Mesenchymal stem cell (in vitro differentiated cells and primary cell): ENCODE measurements at regions not wholly inside any gene's neighbourhood (a gene's known extent, or its start where the extent isn't known, plus 50 kb on each side); places are given as distances from the start of the nearest gene placed in this dataset.

Source experiments
- DNase-seq: peaks from one replicate; pipeline ENCODE4 v3.0.0-alpha.2; 2013
- H2AFZ ChIP-seq: one replicate; pipeline ENCODE4 v1.6.1; 2013; ENCODE audit warnings: low read depth, mild to moderate bottlenecking, control low read depth, inconsistent platforms, low read length, moderate library complexity
- H2AK5ac ChIP-seq: 2 replicates; pipeline ENCODE4 v1.6.1; 2013; ENCODE audit warnings: low read length, moderate library complexity, mild to moderate bottlenecking, inconsistent platforms; ENCODE audit not compliant: severe bottlenecking
- H2BK120ac ChIP-seq: one replicate; pipeline ENCODE4 v1.6.1; 2013; ENCODE audit warnings: low read depth, mild to moderate bottlenecking, inconsistent platforms, low read length, moderate library complexity
- H2BK12ac ChIP-seq, 2 experiments: one replicate each; pipeline ENCODE4 v1.6.1; 2013; ENCODE audit warnings: inconsistent platforms in 2 of 2, low read length in 2 of 2, mild to moderate bottlenecking in 2 of 2, moderate library complexity in 2 of 2, control low read depth in 1 of 2
- H2BK15ac ChIP-seq: one replicate; pipeline ENCODE4 v1.6.1; 2013; ENCODE audit warnings: mild to moderate bottlenecking, low read depth, inconsistent platforms; ENCODE audit not compliant: poor library complexity, severe bottlenecking
- H2BK5ac ChIP-seq: 2 replicates; pipeline ENCODE4 v1.6.1; 2013; ENCODE audit warnings: low read depth, mild to moderate bottlenecking, low read length, control low read depth, inconsistent platforms; ENCODE audit not compliant: poor library complexity, severe bottlenecking
- H3K14ac ChIP-seq, 2 experiments: one replicate each; pipeline ENCODE4 v1.6.1; 2013; ENCODE audit warnings: inconsistent platforms in 2 of 2, low read length in 2 of 2, control low read depth in 1 of 2, mild to moderate bottlenecking in 1 of 2, moderate library complexity in 1 of 2
- H3K18ac ChIP-seq, 2 experiments: one replicate each; pipeline ENCODE4 v1.6.1; 2013; ENCODE audit warnings: inconsistent platforms in 2 of 2, low read length in 2 of 2, control low read depth in 1 of 2, low read depth in 1 of 2, mild to moderate bottlenecking in 1 of 2
- H3K23ac ChIP-seq, 2 experiments: one replicate each; pipeline ENCODE4 v1.6.1; 2013; ENCODE audit warnings: inconsistent platforms in 2 of 2, low read length in 2 of 2, mild to moderate bottlenecking in 2 of 2, moderate library complexity in 2 of 2, control low read depth in 1 of 2
- H3K27ac ChIP-seq: 2 replicates; pipeline ENCODE4 v1.5.1; 2013; ENCODE audit warnings: mild to moderate bottlenecking, moderate library complexity, low read length, control low read depth, inconsistent platforms; ENCODE audit not compliant: poor library complexity, severe bottlenecking
- H3K27me3 ChIP-seq, 2 experiments: 2 replicates each; pipeline versions ENCODE4 v1.6.1 to v1.7.0; 2013; ENCODE audit warnings: low read length in 2 of 2, mild to moderate bottlenecking in 2 of 2, moderate library complexity in 2 of 2, control low read depth in 1 of 2, inconsistent platforms in 1 of 2; ENCODE audit not compliant: control insufficient read depth in 1 of 2, insufficient read depth in 1 of 2
- H3K36me3 ChIP-seq, 2 experiments: 2 replicates each; pipeline versions ENCODE4 v1.6.1 to v1.7.0; 2013; ENCODE audit warnings: low read length in 2 of 2, control low read depth in 1 of 2, inconsistent platforms in 1 of 2, low read depth in 1 of 2, mild to moderate bottlenecking in 1 of 2; ENCODE audit not compliant: insufficient read depth in 2 of 2, control insufficient read depth in 1 of 2
- H3K4ac ChIP-seq, 2 experiments: one replicate each; pipeline ENCODE4 v1.6.1; 2013; ENCODE audit warnings: inconsistent platforms in 2 of 2, low read length in 2 of 2, mild to moderate bottlenecking in 2 of 2, moderate library complexity in 2 of 2, control low read depth in 1 of 2, low read depth in 1 of 2
- H3K4me1 ChIP-seq: 2 replicates; pipeline ENCODE4 v1.6.1; 2013; ENCODE audit warnings: low read depth, low read length, control low read depth; ENCODE audit not compliant: control insufficient read depth, insufficient read depth
- H3K4me2 ChIP-seq: 2 replicates; pipeline ENCODE4 v1.6.1; 2013; ENCODE audit warnings: low read length, mild to moderate bottlenecking, inconsistent platforms; ENCODE audit not compliant: poor library complexity, severe bottlenecking
- H3K4me3 ChIP-seq, 2 experiments: 2 replicates each; pipeline versions ENCODE4 v1.5.1 to v1.7.0; 2013; ENCODE audit warnings: low read length in 2 of 2, mild to moderate bottlenecking in 2 of 2, control low read depth in 1 of 2, low read depth in 1 of 2; ENCODE audit not compliant: insufficient read depth in 1 of 2
- H3K79me1 ChIP-seq: replicated peaks from 2 replicates; pipeline ENCODE4 v1.6.1; 2013; ENCODE audit warnings: mild to moderate bottlenecking, control low read depth, low read length, inconsistent platforms; ENCODE audit not compliant: poor library complexity, severe bottlenecking
- H3K9ac ChIP-seq: 2 replicates; pipeline ENCODE4 v1.7.0; 2013; ENCODE audit warnings: mild to moderate bottlenecking, low read length, moderate library complexity
- H3K9me3 ChIP-seq: 2 replicates; pipeline ENCODE4 v1.7.0; 2013; ENCODE audit warnings: mild to moderate bottlenecking, low read length; ENCODE audit not compliant: control insufficient read depth
- H4K8ac ChIP-seq: one replicate; pipeline ENCODE4 v1.6.1; 2013; ENCODE audit warnings: inconsistent platforms, mild to moderate bottlenecking, low read length, moderate library complexity
- H4K91ac ChIP-seq: one replicate; pipeline ENCODE4 v1.6.1; 2013; ENCODE audit warnings: mild to moderate bottlenecking, low read length, inconsistent platforms
- WGBS: methylation state at CpG from one replicate; pipeline ENCODE4 v1.1.7; 2013; ENCODE audit warnings: mixed read lengths; 5-methylcytosine and 5-hydroxymethylcytosine counted together

DNA sequence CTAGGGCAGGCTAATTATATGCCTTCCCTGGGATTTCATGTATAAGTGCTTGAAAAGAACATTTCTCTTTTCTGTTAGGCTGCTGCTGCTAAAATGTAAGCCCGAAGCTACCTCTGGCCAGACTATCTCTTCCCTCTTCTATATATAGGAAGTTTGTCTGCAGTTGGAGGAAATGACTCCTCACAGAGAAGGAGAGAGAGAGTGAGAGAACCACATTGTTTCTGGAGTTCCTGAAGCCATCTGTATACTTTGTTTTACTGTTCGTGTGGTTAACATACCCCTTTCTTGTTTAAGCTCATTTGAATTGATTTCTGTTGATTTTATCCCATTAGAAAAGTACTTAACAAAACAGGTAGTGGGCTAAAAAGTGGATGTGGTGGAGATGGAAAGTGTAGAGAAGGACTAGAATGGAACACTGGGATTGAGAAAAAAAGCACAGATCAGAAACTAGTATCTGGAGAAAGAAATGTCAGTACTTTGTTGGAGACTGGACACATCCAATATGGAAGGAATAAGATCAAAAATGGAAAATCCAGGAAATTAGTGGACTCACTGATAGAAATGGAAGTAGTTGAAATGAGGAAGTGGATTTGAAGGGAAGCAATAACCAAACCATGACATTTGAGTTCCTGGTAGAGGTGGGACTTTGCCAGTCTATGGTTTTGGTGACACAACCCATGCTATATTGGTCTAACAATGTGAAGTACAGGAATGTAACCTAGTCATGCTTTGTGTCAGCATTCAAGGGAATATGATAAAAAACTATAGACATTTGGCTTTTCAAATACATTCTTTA lies 112.6 kb downstream of the TMA16 start:
- Histone ChIP-seq H3K36me3 (no peaks in the 10 kb centered on the region), H4K91ac (no peak overlapping the region), H2AK5ac (no peak overlapping the region), H3K23ac (no peak overlapping the region), H2AFZ (no peak overlapping the region), H3K4me2 (no peak overlapping the region), H2BK5ac (no peak overlapping the region), H3K18ac (no peak overlapping the region), H3K14ac (no peak overlapping the region), H2BK120ac (no peak overlapping the region), H3K27ac (no peak overlapping the region), H3K79me1 (no peaks in the 10 kb centered on the region), H3K4me1 (no peaks in the 10 kb centered on the region), H3K4me3 (no peak overlapping the region), H2BK15ac (no peak overlapping the region), H3K4ac (no peak overlapping the region), H3K27me3 (no peaks in the 10 kb centered on the region), H4K8ac (no peak overlapping the region), H3K9me3 (no peaks in the 10 kb centered on the region), H2BK12ac (no peak overlapping the region), H3K9ac (no peak overlapping the region)
- no peak for DNase-seq
- 100% methylated on average over 1 of the region's 2 CpGs for WGBS

DNA sequence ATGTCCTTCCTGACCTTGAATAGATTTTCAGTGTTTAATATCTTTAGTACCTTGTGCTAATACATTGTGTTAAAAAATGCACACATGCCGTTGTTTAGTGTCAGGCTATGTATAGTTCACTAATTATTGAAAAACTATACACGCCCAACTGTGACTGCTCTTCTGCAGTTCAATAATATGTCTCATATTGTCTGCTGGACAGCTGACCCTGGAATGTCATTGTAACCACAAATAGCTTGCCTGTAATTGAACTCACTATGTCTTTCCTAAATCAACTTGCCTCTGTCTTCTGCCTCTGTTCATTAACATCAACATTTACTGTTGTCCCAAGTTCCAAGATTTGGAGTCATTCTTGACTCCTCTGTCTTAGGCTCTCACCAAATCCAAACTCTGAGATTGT lies 114.5 kb downstream of the TMA16 start:
- no peak overlapping the region for H3K4me3 ChIP-seq
- H3K9me3 ChIP-seq: no peaks in the 10 kb centered on the region
- H3K79me1 ChIP-seq: no peaks in the 10 kb centered on the region
- H3K27me3 ChIP-seq: no peaks in the 10 kb centered on the region
- H3K4ac ChIP-seq: no peak overlapping the region
- 82% methylated on average over 2 of the region's 2 CpGs for WGBS
- H2AK5ac ChIP-seq: no peak overlapping the region
- H4K91ac ChIP-seq: no peak overlapping the region
- H3K18ac ChIP-seq: no peak overlapping the region
- no peak overlapping the region for H3K27ac ChIP-seq
- no peak overlapping the region for H2BK120ac ChIP-seq
- H3K9ac ChIP-seq: no peak overlapping the region
- no peak overlapping the region for H4K8ac ChIP-seq
- H2BK12ac ChIP-seq: no peak overlapping the region
- H3K14ac ChIP-seq: no peak overlapping the region
- no peak overlapping the region for H2AFZ ChIP-seq
- no peak overlapping the region for H2BK5ac ChIP-seq
- H2BK15ac ChIP-seq: no peak overlapping the region
- no peak overlapping the region for H3K23ac ChIP-seq
- no peak overlapping the region for H3K4me2 ChIP-seq
- no peaks in the 10 kb centered on the region for H3K36me3 ChIP-seq
- DNase-seq: no peak
- H3K4me1 ChIP-seq: no peaks in the 10 kb centered on the region

DNA sequence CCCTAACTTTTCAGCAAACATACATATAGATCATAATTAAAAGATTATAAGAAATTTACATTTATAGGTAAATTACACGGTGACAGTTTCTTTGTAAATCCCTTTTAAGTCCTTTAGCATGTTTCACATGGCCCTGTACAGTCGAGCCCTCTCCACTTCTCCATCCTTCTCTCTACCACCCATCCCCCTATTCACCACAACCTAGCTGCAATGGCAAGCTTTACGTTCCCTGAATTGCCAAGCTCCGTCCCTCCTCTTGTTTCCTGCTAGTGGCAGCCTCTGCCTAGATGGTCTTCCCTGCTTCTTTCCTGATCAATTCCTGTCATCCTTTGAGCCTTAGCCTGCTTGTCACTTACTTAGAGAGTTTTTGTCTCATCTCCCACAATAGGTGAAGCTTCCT lies 116.2 kb downstream of the TMA16 start:
- H2AFZ ChIP-seq: no peak overlapping the region
- no peak overlapping the region for H3K4me3 ChIP-seq
- no peaks in the 10 kb centered on the region for H3K79me1 ChIP-seq
- no peak overlapping the region for H3K23ac ChIP-seq
- no peak overlapping the region for H4K91ac ChIP-seq
- H2BK12ac ChIP-seq: no peak overlapping the region
- H3K27ac ChIP-seq: no peak overlapping the region
- H3K36me3 ChIP-seq: no peaks in the 10 kb centered on the region
- no peak overlapping the region for H4K8ac ChIP-seq
- H3K9ac ChIP-seq: no peak overlapping the region
- H3K4ac ChIP-seq: no peak overlapping the region
- no peak overlapping the region for H2BK120ac ChIP-seq
- no peaks in the 10 kb centered on the region for H3K4me1 ChIP-seq
- WGBS: 81% methylated on average over 4 of the region's 4 CpGs
- no peak overlapping the region for H3K18ac ChIP-seq
- no peaks in the 10 kb centered on the region for H3K9me3 ChIP-seq
- no peak overlapping the region for H2BK15ac ChIP-seq
- DNase-seq: no peak
- H3K4me2 ChIP-seq: no peak overlapping the region
- H2AK5ac ChIP-seq: no peak overlapping the region
- H2BK5ac ChIP-seq: no peak overlapping the region
- H3K14ac ChIP-seq: no peak overlapping the region
- H3K27me3 ChIP-seq: no peaks in the 10 kb centered on the region

DNA sequence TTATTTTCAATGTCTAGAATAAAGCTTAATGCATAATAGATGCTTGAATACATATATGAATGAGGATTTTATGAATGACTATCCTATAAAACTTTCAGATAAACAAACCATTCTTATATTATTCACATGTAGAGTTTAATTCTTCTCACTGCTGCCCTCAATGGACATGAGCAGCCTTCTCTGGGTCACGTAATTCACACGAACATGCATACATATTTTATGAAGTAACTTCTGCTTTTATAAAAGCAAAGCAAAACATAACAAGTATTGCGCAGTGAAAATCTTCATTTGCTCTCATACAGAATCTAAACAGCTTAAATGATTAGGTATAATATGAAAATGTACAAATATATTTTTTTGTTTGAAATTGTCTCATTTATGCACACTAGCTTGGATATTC lies 116.7 kb downstream of the TMA16 start:
- Histone ChIP-seq H2BK5ac (no peak overlapping the region), H2AK5ac (no peak overlapping the region), H4K8ac (no peak overlapping the region), H3K4ac (no peak overlapping the region), H3K14ac (no peak overlapping the region), H3K79me1 (no peaks in the 10 kb centered on the region), H3K4me2 (no peak overlapping the region), H2BK12ac (no peak overlapping the region), H3K27ac (no peak overlapping the region), H3K4me1 (no peaks in the 10 kb centered on the region), H3K27me3 (no peaks in the 10 kb centered on the region), H3K9ac (no peak overlapping the region), H3K4me3 (no peak overlapping the region), H3K9me3 (no peaks in the 10 kb centered on the region), H3K18ac (no peak overlapping the region), H2BK15ac (no peak overlapping the region), H2AFZ (no peak overlapping the region), H3K36me3 (no peaks in the 10 kb centered on the region), H2BK120ac (no peak overlapping the region), H3K23ac (no peak overlapping the region), H4K91ac (no peak overlapping the region)
- WGBS: 89% methylated on average over 2 of the region's 3 CpGs
- DNase-seq: no peak
